IMR-90 (cell line): ENCODE measurements at regions not wholly inside any gene's neighbourhood (a gene's known extent, or its start where the extent isn't known, plus 50 kb on each side); places are given as distances from the start of the nearest gene placed in this dataset.

Experiments used
- ATAC-seq: fragments of 200-7000 bp; cut with Tn5 transposase; 2 replicates; pipeline ENCODE4 v1.9.1; 2020; ENCODE audit warnings: low read depth, mild to moderate bottlenecking, moderate library complexity
- BruUV-seq: library from RNA; stranded (reverse); fragments of 400-500 nt; replicated peaks from 2 replicates; lab custom pipeline; 2021; lab: Mats Ljungman, UMichigan
- CTCF ChIA-PET: fragments of 300-600 bp; formaldehyde crosslinking; extraction: SDS; loops from one replicate; lab custom pipeline; 2021; ENCODE audit warnings: antibody characterized with exemption; lab: Yijun Ruan, JAX
- POLR2A ChIA-PET: fragments of 300-600 bp; sonication (Branson Sonifier 250); formaldehyde crosslinking; loops from one replicate; lab custom pipeline; 2022; ENCODE audit warnings: antibody characterized with exemption; ENCODE audit not compliant: unreplicated experiment; lab: Charles Lee
- DNase-seq: peaks from one replicate; pipeline ENCODE4 v3.0.0; 2013
- H2AFZ ChIP-seq: replicated peaks from 2 replicates; pipeline ENCODE3; 2013; ENCODE audit warnings: low read length, mild to moderate bottlenecking; ENCODE audit not compliant: poor library complexity
- H2AK5ac ChIP-seq: 2 replicates; pipeline ENCODE4 v1.6.1; 2013; ENCODE audit warnings: low read depth, low read length, inconsistent platforms
- H2AK9ac ChIP-seq: replicated peaks from 2 replicates; pipeline ENCODE3; 2013; ENCODE audit warnings: mild to moderate bottlenecking, low read depth, low read length, moderate library complexity; ENCODE audit not compliant: poor library complexity
- H2BK120ac ChIP-seq: 2 replicates; pipeline ENCODE4 v1.6.1; 2013; ENCODE audit warnings: low read depth, low read length, inconsistent platforms
- H2BK15ac ChIP-seq: 3 replicates; pipeline ENCODE4 v1.6.1; 2013; ENCODE audit warnings: low read depth, low read length, inconsistent platforms
- H2BK20ac ChIP-seq: 2 replicates; pipeline ENCODE4 v1.6.1; 2013; ENCODE audit warnings: low read depth, mild to moderate bottlenecking, inconsistent platforms, low read length, moderate library complexity
- H2BK5ac ChIP-seq: 2 replicates; pipeline ENCODE4 v1.6.1; 2013; ENCODE audit warnings: mild to moderate bottlenecking, low read depth, low read length, inconsistent platforms; ENCODE audit not compliant: poor library complexity, severe bottlenecking
- H3K14ac ChIP-seq: replicated peaks from 2 replicates; pipeline ENCODE4 v1.6.1; 2013; ENCODE audit warnings: low read depth, low read length, inconsistent platforms
- H3K18ac ChIP-seq: 2 replicates; pipeline ENCODE4 v1.6.1; 2013; ENCODE audit warnings: low read depth, low read length, control low read depth
- H3K23ac ChIP-seq: 2 replicates; pipeline ENCODE4 v1.6.1; 2013; ENCODE audit warnings: low read depth, low read length, inconsistent platforms
- H3K27ac ChIP-seq: 2 replicates; pipeline ENCODE4 v1.5.1; 2013; ENCODE audit warnings: mild to moderate bottlenecking, control low read depth, low read length; ENCODE audit not compliant: insufficient read depth
- H3K27me3 ChIP-seq: 2 replicates; pipeline ENCODE4 v1.6.1; 2013; ENCODE audit warnings: low read length; ENCODE audit not compliant: control insufficient read depth, insufficient read depth
- H3K36me3 ChIP-seq: 2 replicates; pipeline ENCODE4 v1.6.1; 2013; ENCODE audit warnings: low read length, mixed read lengths; ENCODE audit not compliant: control insufficient read depth, insufficient read depth
- H3K4ac ChIP-seq: 2 replicates; pipeline ENCODE4 v1.6.1; 2013; ENCODE audit warnings: low read depth, low read length, inconsistent platforms
- H3K4me1 ChIP-seq: 2 replicates; pipeline ENCODE4 v1.6.1; 2013; ENCODE audit warnings: low read length, mixed read lengths; ENCODE audit not compliant: control insufficient read depth, insufficient read depth
- H3K4me2 ChIP-seq: 2 replicates; pipeline ENCODE4 v1.6.1; 2013; ENCODE audit warnings: low read depth, mild to moderate bottlenecking, control low read depth, low read length, moderate library complexity
- H3K4me3 ChIP-seq: 2 replicates; pipeline ENCODE4 v1.5.1; 2013; ENCODE audit warnings: low read depth, mild to moderate bottlenecking, control low read depth, low read length, moderate library complexity; ENCODE audit not compliant: insufficient read depth
- H3K56ac ChIP-seq: 2 replicates; pipeline ENCODE4 v1.6.1; 2013; ENCODE audit warnings: low read length, inconsistent platforms; ENCODE audit not compliant: insufficient read depth; ENCODE audit errors: extremely low read depth
- H3K79me1 ChIP-seq, 2 experiments: 2 replicates each; pipeline ENCODE4 v1.6.1; 2013; ENCODE audit warnings: low read length in 2 of 2, inconsistent platforms in 1 of 2, low read depth in 1 of 2
- H3K9ac ChIP-seq: 2 replicates; pipeline ENCODE4 v1.6.1; 2013; ENCODE audit warnings: low read depth, low read length, control low read depth
- H3K9me1 ChIP-seq: 2 replicates; pipeline ENCODE4 v1.6.1; 2013; ENCODE audit warnings: low read length, inconsistent platforms; ENCODE audit not compliant: insufficient read depth
- H3K9me3 ChIP-seq: 2 replicates; pipeline ENCODE4 v1.6.1; 2013; ENCODE audit warnings: low read length; ENCODE audit not compliant: control insufficient read depth, insufficient read depth
- H4K20me1 ChIP-seq: 2 replicates; pipeline ENCODE4 v1.6.1; 2013; ENCODE audit warnings: low read length, inconsistent platforms; ENCODE audit not compliant: insufficient read depth
- H4K5ac ChIP-seq: 2 replicates; pipeline ENCODE4 v1.6.1; 2013; ENCODE audit warnings: mild to moderate bottlenecking, low read depth, low read length, control low read depth
- H4K8ac ChIP-seq, 2 experiments: 2 replicates each; pipeline ENCODE4 v1.6.1; 2013; ENCODE audit warnings: low read depth in 2 of 2, low read length in 2 of 2, control low read depth in 1 of 2, inconsistent platforms in 1 of 2
- H4K91ac ChIP-seq: 2 replicates; pipeline ENCODE4 v1.6.1; 2013; ENCODE audit warnings: low read depth, low read length, inconsistent platforms; ENCODE audit not compliant: insufficient read depth
- CEBPB ChIP-seq: IDR thresholded peaks from 2 replicates; pipeline ENCODE4 v1.6.1; 2012; ENCODE audit warnings: low read depth, low read length, improper control_type of control experiment
- WGBS, 2 experiments: methylation state at CpG; one replicate each; pipeline versions ENCODE4 v1.1.5 to v1.1.7; 2013; ENCODE audit warnings: missing lambda C conversion rate in 2 of 2; ENCODE audit not compliant: insufficient read length in 1 of 2; ENCODE audit errors: extremely low coverage in 2 of 2; 5-methylcytosine and 5-hydroxymethylcytosine counted together
- dilution Hi-C: fragments of 300-500 bp; cut with HindIII; formaldehyde crosslinking; loops from one replicate; pipeline ENCODE4 v1.14.3; 2018; ENCODE audit warnings: low sequenced_read_pairs; ENCODE audit not compliant: unreplicated experiment
- in situ Hi-C: fragments of 300-500 bp; cut with MboI; formaldehyde crosslinking; loops from 3 replicates; pipeline ENCODE4 v1.14.3; 2019; ENCODE audit warnings: low sequenced_read_pairs, inconsistent platforms, mixed read lengths
- intact Hi-C: fragments of 100-400 bp; cut with micrococcal nuclease; formaldehyde crosslinking; loops from 2 replicates; pipeline ENCODE4 v1.10.0; 2022

- TF ChIP-seq CEBPB, result no peak
- POLR2A ChIA-PET, result no interaction called here
- H3K14ac ChIP-seq, result no peak overlapping the region
- no peak overlapping the region for H4K91ac ChIP-seq
- no peaks in the 10 kb centered on the region for H3K9me3 ChIP-seq
- DNase-seq, result no peak
- no peak overlapping the region for H2AFZ ChIP-seq
- BruUV-seq, result no TSS peak
- ATAC-seq, result no peak
- H4K8ac ChIP-seq, result no peak overlapping the region
- H3K36me3 ChIP-seq, result no peaks in the 10 kb centered on the region
- H3K56ac ChIP-seq, result no peak overlapping the region
- no peak overlapping the region for H2AK9ac ChIP-seq
- H3K4me1 ChIP-seq, result no peaks in the 10 kb centered on the region
- no peak overlapping the region for H3K23ac ChIP-seq
- H3K18ac ChIP-seq, result no peak overlapping the region
- H3K4me3 ChIP-seq, result no peak overlapping the region
- H4K5ac ChIP-seq, result no peak overlapping the region
- H4K20me1 ChIP-seq, result no peaks in the 10 kb centered on the region
- in situ Hi-C loops, result no loop called here
- H3K27me3 ChIP-seq, result no peaks in the 10 kb centered on the region
- no peaks in the 10 kb centered on the region for H3K79me1 ChIP-seq
- intact Hi-C loops, result no loop called here
- no peak overlapping the region for H3K4ac ChIP-seq
- no peaks in the 10 kb centered on the region for H3K9me1 ChIP-seq
- dilution Hi-C loops, result no loop called here
- no peak overlapping the region for H3K4me2 ChIP-seq
- no peak overlapping the region for H2BK20ac ChIP-seq
- no peak overlapping the region for H3K27ac ChIP-seq
- CTCF ChIA-PET, result interaction anchor here (0.6 to 1.1 kb wide), 2 partner anchors 130 to 349 kb away, joined by 3 to 5 read pairs; no protein-coding TSS in a partner anchor
- no peak overlapping the region for H2BK5ac ChIP-seq
- no peak overlapping the region for H2AK5ac ChIP-seq
- no peak overlapping the region for H3K9ac ChIP-seq
- H2BK120ac ChIP-seq, result no peak overlapping the region
- no peak overlapping the region for H2BK15ac ChIP-seq
- no CpG with 5 or more reads among the region's 2 CpGs for WGBS, 2 experiments
Observed at GRCh38 chr1:60920561-60920960, 161.8 kb upstream of the NFIA start.
